Lower leg skin (tissue), 3 donors: ENCODE measurements at regions not wholly inside any gene's neighbourhood (a gene's known extent, or its start where the extent isn't known, plus 50 kb on each side); places are given as distances from the start of the nearest gene placed in this dataset.
"Not testable (repeated sequence)": the region's sequence is repeated elsewhere in the genome, so short reads cannot be mapped to it uniquely, and the experiment has no call there.

Source experiments
- CTCF ChIP-seq, 3 donors: fragments of 450-650 bp; IDR thresholded peaks; one replicate each; pipeline ENCODE4 v1.5.1; 2016; ENCODE audit warnings: antibody characterized with exemption in 3 of 3, mild to moderate bottlenecking in 3 of 3, moderate library complexity in 2 of 3
- POLR2A ChIP-seq, 2 donors: fragments of 450-650 bp; IDR thresholded peaks; one replicate each; pipeline ENCODE4 v1.6.1; 2016 to 2017; ENCODE audit warnings: antibody characterized with exemption in 2 of 2, mild to moderate bottlenecking in 1 of 2, moderate library complexity in 1 of 2

- not testable (repeated sequence) for TF ChIP-seq CTCF, POLR2A (IDR thresholded peaks at IDR 0.05)
Measured at GRCh38 chr1:29681416-29681815, 445.1 kb downstream of the PTPRU start.
